PC-9 (cell line): ENCODE measurements at regions not wholly inside any gene's neighbourhood (a gene's known extent, or its start where the extent isn't known, plus 50 kb on each side); places are given as distances from the start of the nearest gene placed in this dataset.

ENCODE experiments used
- BruUV-seq: library from RNA; stranded (reverse); fragments of 400-500 nt; replicated peaks from 2 replicates; lab custom pipeline; 2021; lab: Mats Ljungman, UMichigan
- CTCF ChIA-PET: fragments of 300-600 bp; sonication (Branson Sonifier 250); formaldehyde crosslinking; loops from one replicate; lab custom pipeline; 2022; ENCODE audit warnings: antibody characterized with exemption; lab: Charles Lee
- POLR2A ChIA-PET: fragments of 300-600 bp; sonication (Branson Sonifier 250); formaldehyde crosslinking; loops from one replicate; lab custom pipeline; 2022; ENCODE audit warnings: antibody characterized with exemption; ENCODE audit not compliant: unreplicated experiment; lab: Charles Lee
- DNase-seq, 2 experiments: peaks; one replicate each; pipeline versions ENCODE4 v3.0.0 to v3.0.0-alpha.2; 2015 to 2022; ENCODE audit warnings: mixed read lengths in 1 of 2
- H2AFZ ChIP-seq: fragments of 200-600 bp; sonication (generic); 2 replicates; pipeline ENCODE4 v1.8.1; 2017; ENCODE audit warnings: antibody characterized with exemption
- H3F3A ChIP-seq: fragments of 200-600 bp; sonication (generic); 2 replicates; pipeline ENCODE4 v1.8.1; 2017; ENCODE audit warnings: antibody characterized with exemption, mild to moderate bottlenecking, low read depth; ENCODE audit not compliant: insufficient read depth
- H3K27ac ChIP-seq: fragments of 200-600 bp; sonication (generic); 2 replicates; pipeline ENCODE4 v1.6.1; 2016; ENCODE audit warnings: mixed run types
- H3K27me3 ChIP-seq: fragments of 200-600 bp; sonication (generic); 2 replicates; pipeline ENCODE4 v1.6.1; 2016; ENCODE audit warnings: low read depth, mixed run types; ENCODE audit not compliant: insufficient read depth
- H3K36me3 ChIP-seq: fragments of 200-600 bp; sonication (generic); 2 replicates; pipeline ENCODE4 v1.6.1; 2016; ENCODE audit warnings: low read depth, mixed run types
- H3K4me1 ChIP-seq: fragments of 200-600 bp; sonication (generic); replicated peaks from 2 replicates; pipeline ENCODE4 v1.6.1; 2016; ENCODE audit warnings: mixed run types; ENCODE audit not compliant: insufficient read depth
- H3K4me2 ChIP-seq: fragments of 200-600 bp; sonication (generic); 2 replicates; pipeline ENCODE4 v1.6.1; 2017; ENCODE audit warnings: mixed run types
- H3K4me3 ChIP-seq: fragments of 200-600 bp; sonication (generic); 2 replicates; pipeline ENCODE4 v1.6.1; 2016; ENCODE audit warnings: mixed run types
- H3K79me2 ChIP-seq: fragments of 200-600 bp; sonication (generic); 2 replicates; pipeline ENCODE4 v1.6.1; 2017; ENCODE audit warnings: low read depth, mixed run types
- H3K9me2 ChIP-seq: fragments of 200-600 bp; sonication (generic); 2 replicates; pipeline ENCODE4 v1.8.1; 2017; ENCODE audit warnings: mild to moderate bottlenecking; ENCODE audit not compliant: insufficient read depth
- H3K9me3 ChIP-seq: fragments of 200-600 bp; sonication (generic); 2 replicates; pipeline ENCODE4 v1.8.1; 2016; ENCODE audit warnings: low read depth; ENCODE audit not compliant: insufficient read depth
- H4K20me1 ChIP-seq: fragments of 200-600 bp; sonication (generic); 2 replicates; pipeline ENCODE4 v1.8.1; 2017; ENCODE audit not compliant: insufficient read depth
- EZH2 ChIP-seq: fragments of 200-600 bp; sonication (generic); IDR thresholded peaks from 2 replicates; pipeline ENCODE4 v1.8.0; 2017; ENCODE audit warnings: antibody characterized with exemption, low read depth
- intact Hi-C: fragments of 100-400 bp; cut with micrococcal nuclease; formaldehyde crosslinking; loops from one replicate; pipeline ENCODE4 v1.10.0; 2022; ENCODE audit not compliant: unreplicated experiment
- TF ChIP-seq, protein P1 (sequence below): fragments of 200-600 bp; sonication (generic); conservative IDR thresholded peaks from 2 replicates; pipeline ENCODE4 v1.6.1; 2017; ENCODE audit warnings: mixed run types, antibody characterized with exemption, mild to moderate bottlenecking, moderate library complexity

DNA sequence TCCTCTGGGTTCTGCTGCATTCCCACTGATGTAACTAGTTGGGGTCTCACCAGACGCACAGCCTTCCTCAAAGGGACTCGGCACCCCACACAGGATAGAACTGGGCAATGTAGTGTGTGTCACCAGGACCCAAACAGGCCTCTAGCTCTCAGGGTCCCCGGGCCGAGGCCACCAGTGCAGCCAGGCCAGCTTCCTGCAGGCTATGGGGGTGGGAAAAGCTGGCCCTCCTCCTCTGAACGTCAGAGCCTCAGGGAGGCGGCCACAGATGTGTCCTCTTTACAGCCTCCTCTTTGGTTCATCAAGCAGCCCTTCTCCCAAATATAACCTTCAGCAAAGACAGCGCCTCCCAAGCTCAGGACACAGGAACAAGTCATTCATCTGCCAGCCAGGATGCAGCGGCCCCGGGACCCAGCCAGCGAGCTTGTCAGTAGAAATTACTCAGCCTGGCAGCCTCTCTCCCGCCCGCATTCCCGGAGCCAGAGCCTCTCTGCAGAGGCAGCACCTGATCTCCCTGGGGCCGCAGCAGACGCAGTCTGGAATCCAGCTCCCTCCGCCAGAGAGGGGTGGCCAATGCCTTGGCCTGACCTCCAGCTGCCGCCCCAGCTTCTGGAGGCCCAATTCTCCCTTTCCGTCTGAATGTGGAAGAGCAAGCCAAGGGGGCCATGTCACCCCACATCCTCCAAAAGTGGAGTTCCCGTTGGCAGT is 288.5 kb downstream of the FBXW7 start:
- no peak for DNase-seq
- Histone ChIP-seq H3K4me3 (no peak overlapping the region), H3K27me3 (peaks cover 2% of the 10 kb centered on the region; the same call in 1 of the 2 replicates), H3K4me1 (no peaks in the 10 kb centered on the region), H3F3A (no peaks in the 10 kb centered on the region), H3K36me3 (no peaks in the 10 kb centered on the region), H4K20me1 (no peaks in the 10 kb centered on the region), H3K79me2 (no peaks in the 10 kb centered on the region), H3K9me2 (no peaks in the 10 kb centered on the region), H3K27ac (no peak overlapping the region), H3K4me2 (no peak overlapping the region), H2AFZ (no peak overlapping the region), H3K9me3 (no peaks in the 10 kb centered on the region)
- TF ChIP-seq, protein P1, sequence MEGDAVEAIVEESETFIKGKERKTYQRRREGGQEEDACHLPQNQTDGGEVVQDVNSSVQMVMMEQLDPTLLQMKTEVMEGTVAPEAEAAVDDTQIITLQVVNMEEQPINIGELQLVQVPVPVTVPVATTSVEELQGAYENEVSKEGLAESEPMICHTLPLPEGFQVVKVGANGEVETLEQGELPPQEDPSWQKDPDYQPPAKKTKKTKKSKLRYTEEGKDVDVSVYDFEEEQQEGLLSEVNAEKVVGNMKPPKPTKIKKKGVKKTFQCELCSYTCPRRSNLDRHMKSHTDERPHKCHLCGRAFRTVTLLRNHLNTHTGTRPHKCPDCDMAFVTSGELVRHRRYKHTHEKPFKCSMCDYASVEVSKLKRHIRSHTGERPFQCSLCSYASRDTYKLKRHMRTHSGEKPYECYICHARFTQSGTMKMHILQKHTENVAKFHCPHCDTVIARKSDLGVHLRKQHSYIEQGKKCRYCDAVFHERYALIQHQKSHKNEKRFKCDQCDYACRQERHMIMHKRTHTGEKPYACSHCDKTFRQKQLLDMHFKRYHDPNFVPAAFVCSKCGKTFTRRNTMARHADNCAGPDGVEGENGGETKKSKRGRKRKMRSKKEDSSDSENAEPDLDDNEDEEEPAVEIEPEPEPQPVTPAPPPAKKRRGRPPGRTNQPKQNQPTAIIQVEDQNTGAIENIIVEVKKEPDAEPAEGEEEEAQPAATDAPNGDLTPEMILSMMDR = no peak
- no peak for TF ChIP-seq EZH2
- BruUV-seq = no TSS peak
- intact Hi-C loops = no loop called here
- ChIA-PET CTCF (no interaction called here), POLR2A (no interaction called here)

DNA sequence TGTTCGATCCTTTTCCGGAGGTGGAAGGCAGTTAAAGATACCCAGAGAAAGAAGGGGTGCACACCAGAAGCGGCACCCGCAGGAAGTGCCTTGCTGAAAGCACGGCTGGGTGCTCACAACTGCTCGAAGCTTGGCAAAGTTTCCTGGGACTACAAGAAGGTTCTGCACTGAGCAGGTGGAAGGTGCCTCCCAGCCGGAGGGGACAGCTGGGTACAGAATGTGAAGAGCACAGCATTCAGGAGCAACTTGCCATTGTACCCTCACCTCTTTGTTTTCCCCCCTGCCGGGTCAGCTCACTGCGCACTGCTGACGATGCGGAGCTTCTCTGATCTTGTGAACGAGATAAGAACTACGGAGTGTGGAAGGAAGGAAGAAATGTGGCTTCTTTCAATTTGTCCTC is 289.2 kb downstream of the FBXW7 start:
- TF ChIP-seq EZH2 = no peak
- TF ChIP-seq, protein P1 = no peak
- Histone ChIP-seq H3K9me2 (no peaks in the 10 kb centered on the region), H3K27ac (no peak overlapping the region), H3K4me1 (no peaks in the 10 kb centered on the region), H3K4me3 (no peak overlapping the region), H3K4me2 (no peak overlapping the region), H4K20me1 (no peaks in the 10 kb centered on the region), H2AFZ (no peak overlapping the region), H3K36me3 (no peaks in the 10 kb centered on the region), H3K9me3 (no peaks in the 10 kb centered on the region), H3K79me2 (no peaks in the 10 kb centered on the region), H3F3A (no peaks in the 10 kb centered on the region), H3K27me3 (peaks cover 2% of the 10 kb centered on the region; the same call in 1 of the 2 replicates)
- BruUV-seq = no TSS peak
- CTCF ChIA-PET = no interaction called here
- intact Hi-C loops = no loop called here
- DNase-seq = no peak
- POLR2A ChIA-PET = no interaction called here

DNA sequence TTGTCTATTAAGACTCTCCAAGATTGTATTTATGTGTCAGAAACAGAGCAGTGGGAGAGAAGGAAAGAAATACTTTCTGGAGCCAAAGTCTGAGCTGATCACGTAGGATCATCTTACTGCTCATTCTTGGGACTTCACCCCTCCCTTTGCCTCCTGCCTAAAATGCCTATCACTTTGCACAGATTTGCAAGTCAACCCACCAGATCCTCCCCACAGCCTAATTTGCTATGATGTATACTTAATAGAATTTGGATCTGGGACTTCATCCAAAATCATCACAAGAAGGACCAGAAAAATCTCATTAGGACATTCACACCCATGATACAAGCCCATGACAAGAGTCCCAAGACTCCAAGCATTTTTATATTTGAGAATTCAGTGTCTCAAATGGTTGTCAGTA is 290.2 kb downstream of the FBXW7 start:
- ChIA-PET POLR2A (no interaction called here), CTCF (no interaction called here)
- Histone ChIP-seq H3K36me3 (no peaks in the 10 kb centered on the region), H2AFZ (no peak overlapping the region), H3K27ac (no peak overlapping the region), H3K4me2 (no peak overlapping the region), H3K4me1 (no peaks in the 10 kb centered on the region), H3K4me3 (no peak overlapping the region), H3K9me3 (no peaks in the 10 kb centered on the region), H3F3A (no peaks in the 10 kb centered on the region), H3K79me2 (no peaks in the 10 kb centered on the region), H3K9me2 (no peaks in the 10 kb centered on the region), H4K20me1 (no peaks in the 10 kb centered on the region), H3K27me3 (peaks cover 2% of the 10 kb centered on the region; the same call in 1 of the 2 replicates)
- TF ChIP-seq, protein P1 = no peak
- no peak for TF ChIP-seq EZH2
- intact Hi-C loops = no loop called here
- no TSS peak for BruUV-seq
- DNase-seq = no peak
